Stimulated activated CD8-positive, alpha-beta memory T cell treated with anti-CD3 and anti-CD28 coated beads, Interleukin-15, amount 100 ng/mL, for 4 hours (primary cell): ENCODE measurements at regions not wholly inside any gene's neighbourhood (a gene's known extent, or its start where the extent isn't known, plus 50 kb on each side); places are given as distances from the start of the nearest gene placed in this dataset.

Source experiments
- DNase-seq, 2 donors: peaks; one replicate each; pipeline ENCODE4 v3.0.0-alpha.2; 2020; ENCODE audit warnings: low read depth in 2 of 2

DNA sequence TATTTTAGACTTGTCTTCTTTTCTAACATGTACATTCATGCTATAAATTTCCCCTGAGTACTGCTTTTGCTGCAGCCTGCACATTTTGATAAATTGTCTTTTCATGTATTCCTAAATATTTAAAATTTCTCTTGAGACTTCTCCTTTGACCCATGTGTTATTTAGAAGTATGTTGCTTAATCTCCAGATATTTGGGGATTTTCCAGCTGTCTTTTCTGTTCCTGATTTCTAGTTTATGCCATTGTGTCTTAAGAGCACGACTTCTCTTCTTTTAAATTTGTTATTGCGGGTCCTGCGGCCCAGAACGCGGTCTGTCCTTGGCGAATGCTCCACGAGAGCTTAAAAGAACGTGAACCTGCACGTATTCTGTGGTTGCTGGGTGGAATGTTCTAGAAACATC is 136.4 kb downstream of the KIF26A start:
- no peak for DNase-seq

DNA sequence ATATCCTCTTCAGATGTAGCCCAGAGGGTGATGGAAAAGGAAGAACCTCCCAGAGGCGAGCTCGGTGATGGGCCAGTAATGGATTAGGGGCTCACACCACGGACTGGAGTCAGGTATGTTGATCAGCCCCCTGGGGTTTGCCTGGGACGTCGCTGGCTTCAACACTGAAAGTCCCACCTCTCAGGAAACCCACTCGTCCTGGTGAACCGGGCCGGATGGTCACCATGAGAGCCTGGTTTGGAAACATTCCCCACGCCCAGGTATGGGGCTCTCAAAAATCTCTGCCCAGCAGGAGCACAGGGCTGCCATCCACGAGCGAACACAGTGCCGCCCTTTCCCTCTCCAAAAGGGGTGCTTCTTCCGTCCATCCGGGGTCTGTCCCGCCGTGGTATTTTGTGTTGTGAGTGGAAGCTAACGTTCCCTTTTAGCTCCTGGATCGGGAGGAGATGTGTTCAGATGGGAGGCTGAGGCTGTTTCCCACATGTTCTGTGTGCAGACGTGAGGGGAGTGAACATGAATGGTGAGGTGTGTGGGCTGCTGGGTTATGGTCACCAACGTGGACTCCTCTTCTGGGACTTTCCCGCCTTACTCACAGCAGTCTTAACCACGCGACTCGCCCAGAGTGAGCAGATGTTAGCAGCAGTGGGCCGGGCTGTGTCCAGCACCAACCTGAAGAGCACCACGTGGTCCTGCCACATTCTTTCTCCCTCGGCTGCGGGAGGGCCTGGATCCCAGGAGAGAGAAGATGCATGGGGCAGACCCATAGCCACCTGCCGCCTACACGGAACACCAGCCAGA is 139.2 kb downstream of the KIF26A start:
- no peak for DNase-seq

DNA sequence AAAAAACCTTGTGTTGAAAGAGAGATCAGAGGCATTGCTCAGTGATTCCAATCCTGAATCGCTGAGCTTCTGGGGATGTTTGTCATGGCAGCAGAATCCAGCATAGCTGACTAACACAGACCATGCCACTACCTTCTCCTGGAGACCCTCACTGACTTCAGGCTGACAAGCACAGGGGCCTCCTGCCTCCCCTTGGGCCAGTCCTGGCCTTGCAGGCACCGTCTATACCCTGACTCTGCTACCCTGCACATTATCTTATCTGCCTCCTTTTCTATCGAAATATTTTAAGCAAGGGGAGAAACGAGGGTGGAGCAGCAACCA is 139.8 kb downstream of the KIF26A start:
- DNase-seq, result no peak

DNA sequence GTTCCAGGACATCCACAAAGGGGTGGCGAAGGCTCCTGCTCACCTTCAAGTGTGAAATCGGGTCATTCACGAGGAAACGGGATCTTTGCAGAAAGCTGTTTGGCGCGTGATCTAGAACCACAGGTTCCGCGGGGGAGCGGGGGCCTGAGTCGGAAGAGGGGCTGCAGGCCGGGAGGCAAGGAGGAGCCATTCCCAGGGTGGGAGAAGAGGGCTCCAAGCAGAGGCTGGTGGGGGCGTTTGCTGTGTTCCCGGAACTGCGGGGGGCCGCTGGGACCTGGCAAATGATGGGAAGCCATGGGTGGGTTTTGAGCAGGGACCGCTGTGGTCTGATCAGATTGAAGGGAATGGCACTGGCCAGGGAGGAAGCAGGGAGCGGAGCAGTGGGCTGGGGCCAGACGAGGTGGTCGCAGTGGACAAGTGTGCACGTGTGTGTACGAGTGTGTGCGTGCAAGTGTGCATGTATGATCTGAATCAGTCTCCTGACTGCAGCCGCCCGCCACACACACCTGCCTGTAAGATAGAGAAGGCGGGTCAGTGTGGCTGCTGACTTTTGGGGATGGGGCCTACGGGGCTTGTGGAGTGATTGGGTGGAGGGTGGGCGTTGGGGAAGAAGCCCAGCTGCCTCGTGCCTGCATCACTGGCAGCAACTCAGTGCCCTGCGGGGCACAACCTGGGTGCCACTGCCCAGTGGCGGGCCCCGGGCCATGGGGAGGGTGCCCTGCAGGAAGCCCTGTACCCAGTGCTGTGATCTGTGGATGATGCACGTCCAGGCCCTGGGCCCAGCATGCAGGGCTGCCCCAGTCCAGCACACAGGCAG is 141.9 kb downstream of the KIF26A start:
- DNase-seq, result no peak

DNA sequence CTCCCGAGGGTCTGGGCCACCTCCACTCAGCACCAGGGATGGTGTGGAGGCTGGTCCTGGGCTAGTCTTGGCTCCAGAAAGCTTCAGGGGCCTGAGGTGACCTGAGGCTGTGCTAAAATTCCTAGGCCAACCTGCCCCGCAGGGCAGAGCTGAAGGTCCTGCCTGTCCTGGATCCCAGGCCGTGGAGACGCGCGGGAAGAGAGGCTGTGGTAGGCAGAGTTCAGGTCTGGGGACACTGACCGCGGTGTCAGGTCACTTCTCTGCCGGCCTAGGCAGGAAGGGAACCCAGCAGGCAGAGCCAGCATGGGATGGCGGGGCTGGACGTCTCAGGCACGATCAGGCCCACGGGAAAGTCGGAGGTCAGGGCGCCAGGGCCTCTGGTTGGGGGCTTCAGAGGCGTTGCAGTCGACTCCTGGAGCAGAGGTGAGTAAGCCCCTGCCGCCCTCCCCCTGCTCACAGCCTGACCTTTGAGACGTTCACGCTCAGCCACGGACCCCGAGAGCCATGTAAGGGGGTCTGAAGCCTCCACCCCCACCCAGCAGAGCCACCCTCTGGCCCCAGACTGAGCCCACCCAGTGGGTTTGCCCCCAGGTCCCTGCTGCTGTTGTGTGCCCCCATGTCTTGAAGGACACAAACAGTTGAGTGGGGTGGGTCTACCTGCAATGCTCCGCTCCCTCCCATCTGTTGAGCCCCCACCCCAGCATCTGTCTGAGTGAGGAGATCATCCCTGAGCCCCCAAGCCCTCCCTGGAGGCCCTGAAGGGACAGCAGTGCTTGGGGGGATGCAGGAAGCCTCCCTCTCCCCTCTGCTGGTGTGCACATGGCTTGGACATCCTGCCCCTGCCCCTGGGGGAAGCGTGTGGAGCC is 142.7 kb downstream of the KIF26A start:
- no peak for DNase-seq

DNA sequence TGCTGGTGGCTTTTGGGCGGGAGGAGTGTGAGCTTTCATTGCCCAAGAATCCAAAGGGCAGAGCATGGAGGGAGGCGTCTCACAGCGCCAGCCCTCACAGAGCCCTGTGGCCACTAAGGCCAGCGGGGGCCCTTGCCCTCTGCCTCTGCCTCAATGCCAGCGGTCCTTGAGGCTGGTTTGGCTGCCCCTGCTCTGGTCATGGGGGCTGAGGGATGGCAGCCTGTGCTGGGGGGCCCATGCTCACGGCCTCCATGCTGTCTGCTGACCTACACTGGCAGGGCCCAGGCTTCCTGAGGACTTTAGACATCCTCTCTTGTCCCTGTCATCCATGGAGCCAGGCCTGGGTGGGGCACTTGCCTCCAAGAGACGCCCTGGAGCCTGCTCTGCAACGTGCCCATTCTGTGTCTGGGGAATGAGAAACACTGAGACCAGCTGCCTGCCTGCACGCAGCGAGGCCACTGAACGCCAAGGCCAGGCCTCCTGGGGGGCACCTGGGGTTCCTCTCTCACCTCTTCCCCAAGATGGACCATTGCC is 143.4 kb downstream of the KIF26A start:
- no peak for DNase-seq

DNA sequence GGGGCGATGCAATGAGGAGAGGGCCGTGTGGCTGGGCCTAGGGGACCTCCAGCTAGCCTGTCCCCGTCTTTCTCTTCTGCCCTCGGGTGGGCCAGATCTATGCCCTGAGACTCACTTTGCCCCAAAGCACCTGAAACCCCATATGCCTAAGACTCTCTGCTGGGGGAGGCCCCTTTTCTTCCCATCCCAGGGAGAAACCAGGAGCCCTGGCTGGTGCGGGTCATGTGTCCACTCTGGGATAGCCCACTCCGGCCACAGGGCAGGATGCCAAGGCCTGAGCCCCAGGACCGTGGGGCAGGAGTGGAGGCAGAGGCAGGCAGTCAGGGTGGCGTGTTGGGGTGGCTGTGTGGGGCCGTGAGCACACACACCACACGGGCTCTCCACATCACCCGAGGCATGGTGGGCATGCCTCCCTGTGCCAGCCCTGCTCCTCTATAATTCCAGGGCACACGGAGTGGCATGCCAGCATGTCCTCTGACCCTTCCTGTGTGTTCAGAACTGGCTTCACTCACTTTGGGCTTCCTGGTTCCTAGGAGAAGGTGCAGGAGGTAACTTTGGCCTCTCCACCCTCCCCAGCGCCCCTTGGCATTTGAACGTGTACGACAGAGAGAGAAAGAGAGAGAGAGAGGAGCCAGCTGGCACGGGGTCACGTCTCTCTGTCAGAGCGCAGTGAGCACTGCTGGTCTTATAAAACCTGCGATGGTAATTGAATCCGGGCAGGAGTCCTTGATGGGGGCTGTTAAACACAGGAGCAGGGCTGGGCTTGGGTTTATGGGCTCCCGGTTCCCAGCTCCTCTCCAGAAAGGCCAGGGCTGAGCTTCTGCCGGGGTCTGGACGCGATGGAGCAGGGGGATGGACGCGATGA is 144.2 kb downstream of the KIF26A start:
- no peak for DNase-seq

DNA sequence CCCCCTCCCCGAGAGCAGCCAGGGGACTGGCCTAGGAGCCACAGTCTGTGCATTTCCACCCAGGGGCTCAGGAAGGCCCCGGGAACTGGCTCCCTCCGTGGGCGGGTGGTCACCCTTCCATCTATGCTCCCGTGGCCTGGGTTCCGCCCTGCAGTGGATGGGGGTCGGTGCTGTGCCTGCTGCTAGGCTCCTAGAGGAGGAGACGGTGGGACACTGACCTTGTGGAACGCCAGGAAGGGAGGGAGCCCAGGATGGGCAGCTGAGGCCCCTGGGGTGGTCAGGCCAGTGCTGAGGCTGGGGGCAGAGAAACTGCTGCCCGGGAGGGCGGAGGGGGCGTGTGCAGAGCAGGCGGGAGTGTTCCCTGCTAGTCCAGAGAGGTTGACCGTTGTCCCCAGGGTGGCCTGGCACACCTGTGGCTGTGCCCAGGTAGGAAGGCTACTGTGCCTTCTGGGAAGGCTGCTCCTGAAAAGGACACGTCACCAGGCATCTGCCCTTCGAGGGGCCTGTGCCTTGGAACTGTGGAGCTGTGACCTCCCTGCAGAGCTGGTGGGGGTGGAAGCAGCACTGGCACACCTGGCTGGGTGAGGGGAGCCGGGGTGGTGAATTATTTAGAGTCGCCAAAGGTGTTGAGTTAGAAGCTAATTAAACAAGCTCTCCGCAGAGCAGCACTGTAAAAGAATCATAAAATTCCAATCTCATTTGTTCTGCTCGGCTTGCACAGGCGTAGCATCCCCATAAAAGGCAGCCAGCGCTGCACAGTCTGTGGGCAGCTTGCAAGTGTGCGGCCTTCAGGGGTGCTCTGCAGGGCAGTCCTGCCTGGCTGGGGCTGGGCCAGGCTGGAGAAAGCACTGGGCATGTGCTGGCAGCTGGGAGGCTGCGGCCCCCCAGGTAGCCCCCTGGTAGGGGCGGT is 145.1 kb downstream of the KIF26A start:
- no peak for DNase-seq

DNA sequence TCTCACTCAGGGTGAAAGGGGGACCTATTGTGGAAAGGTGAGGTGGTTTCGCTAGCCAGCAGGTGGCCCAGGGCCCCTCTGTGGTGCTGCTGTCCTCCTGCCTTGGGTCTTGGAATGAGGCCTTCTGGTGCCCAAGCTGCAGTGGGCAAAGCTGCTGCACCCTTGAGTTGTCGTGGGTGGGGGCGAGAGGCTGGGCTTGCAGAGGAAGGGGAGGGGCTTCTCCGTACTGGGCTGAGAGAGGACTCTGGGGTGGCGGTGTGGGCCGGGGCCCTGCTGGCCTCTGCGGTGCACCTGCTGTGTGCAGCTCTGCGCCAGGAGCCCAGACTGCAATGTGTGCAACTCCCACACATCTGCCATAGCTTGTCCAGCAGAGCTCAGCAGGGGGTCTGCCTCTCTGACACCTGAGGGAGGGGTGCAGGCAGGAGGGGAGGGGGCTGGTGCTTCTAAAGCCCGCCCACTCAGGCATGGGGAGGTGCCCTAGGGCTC is 145.8 kb downstream of the KIF26A start:
- DNase-seq, result no peak

DNA sequence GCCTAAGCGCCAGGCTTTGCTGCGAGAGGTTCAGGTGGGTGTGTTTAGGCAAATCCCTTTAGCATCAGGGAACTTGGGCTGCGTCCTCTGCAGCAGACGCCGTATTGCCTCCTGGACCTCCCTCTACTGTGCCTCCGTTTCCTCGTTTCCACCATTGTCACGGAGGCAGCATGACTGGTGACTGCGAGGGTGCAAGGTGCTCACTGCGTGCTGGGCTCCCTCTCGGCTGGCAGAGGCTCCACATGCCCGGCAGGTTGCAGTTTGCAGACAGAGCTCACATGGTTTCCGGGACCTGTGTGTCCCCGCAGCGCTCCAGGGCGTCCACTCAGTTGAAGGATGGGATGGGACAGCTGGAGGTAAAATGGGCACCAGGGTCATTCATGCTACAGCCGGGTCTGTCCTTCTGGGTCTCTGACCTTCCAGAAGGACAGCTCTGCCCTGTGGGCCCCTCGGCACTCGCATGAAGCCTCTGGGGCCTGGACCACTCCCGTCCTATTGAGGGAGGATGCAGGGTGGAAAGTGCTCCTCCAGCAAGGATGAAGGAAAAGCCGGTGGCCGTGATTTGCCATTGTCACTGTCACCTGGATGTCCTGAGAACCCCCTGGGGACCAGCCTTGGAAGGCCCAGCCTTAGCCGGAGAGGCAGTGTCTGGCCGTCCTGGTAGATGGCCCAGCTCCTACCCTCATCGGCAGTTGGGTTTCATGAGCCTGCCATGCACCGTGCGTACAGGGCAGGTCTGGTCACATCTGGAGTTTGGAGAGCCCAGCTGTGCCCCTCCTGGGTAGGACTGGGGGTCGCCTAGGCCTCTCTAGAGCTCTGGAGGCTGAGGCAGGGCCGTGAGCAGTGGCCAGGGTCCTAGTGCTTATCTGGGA is 146.5 kb downstream of the KIF26A start:
- DNase-seq, result no peak

DNA sequence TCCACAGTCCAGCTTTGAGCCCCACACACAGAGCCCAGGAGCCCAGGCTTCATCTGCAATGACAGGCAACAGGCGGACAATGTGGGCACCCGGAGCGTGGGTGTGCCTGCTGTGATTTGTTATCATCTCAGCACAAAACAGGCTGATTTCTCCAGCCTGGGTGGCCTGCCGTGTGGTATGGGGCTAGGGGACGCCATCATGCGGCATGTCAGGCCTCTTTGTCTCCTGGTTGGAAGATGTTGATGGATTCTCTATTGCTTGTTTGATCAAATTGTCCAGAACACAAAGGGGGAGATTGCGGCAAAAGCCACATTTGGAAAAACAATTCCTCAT is 147.1 kb downstream of the KIF26A start:
- DNase-seq, result no peak

DNA sequence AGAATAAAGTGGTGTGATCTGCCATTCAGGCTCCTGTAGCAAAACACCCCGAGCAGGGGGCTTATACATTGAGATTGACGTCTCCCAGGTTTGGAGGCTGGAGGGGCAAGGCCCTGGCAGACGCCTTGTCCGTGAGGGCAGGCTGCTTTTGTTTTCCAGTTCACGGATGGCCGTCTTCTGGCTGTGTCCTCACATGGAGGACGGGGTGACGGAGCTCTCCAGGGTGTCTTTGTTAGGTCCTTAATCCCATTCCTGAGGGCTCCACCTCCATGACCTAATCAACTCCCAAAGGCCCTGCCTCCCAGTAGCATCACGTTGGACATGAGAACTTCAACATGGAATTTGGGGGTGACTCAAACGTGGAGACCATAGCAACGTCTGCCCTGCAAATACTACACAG is 147.7 kb downstream of the KIF26A start:
- no peak for DNase-seq

DNA sequence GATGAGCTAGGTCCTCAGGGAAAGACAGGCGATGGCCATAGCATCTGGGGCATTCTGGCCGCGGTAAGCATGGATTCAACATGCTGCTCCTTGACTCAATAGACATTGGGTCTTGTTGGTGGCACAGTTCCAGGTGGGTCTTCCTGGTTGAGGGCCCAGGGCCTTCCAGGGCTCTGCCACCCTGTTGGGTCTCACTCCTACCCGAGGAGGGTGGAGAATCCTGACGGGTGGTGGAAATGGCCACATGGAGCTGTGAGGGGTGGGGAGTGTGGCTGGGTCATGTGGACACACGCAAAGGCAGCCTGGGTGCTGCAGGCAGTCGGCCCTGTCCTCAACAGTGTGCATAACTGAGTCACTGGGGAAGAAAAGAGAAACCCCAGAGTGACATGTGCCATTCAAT is 148.1 kb downstream of the KIF26A start:
- DNase-seq, result no peak

DNA sequence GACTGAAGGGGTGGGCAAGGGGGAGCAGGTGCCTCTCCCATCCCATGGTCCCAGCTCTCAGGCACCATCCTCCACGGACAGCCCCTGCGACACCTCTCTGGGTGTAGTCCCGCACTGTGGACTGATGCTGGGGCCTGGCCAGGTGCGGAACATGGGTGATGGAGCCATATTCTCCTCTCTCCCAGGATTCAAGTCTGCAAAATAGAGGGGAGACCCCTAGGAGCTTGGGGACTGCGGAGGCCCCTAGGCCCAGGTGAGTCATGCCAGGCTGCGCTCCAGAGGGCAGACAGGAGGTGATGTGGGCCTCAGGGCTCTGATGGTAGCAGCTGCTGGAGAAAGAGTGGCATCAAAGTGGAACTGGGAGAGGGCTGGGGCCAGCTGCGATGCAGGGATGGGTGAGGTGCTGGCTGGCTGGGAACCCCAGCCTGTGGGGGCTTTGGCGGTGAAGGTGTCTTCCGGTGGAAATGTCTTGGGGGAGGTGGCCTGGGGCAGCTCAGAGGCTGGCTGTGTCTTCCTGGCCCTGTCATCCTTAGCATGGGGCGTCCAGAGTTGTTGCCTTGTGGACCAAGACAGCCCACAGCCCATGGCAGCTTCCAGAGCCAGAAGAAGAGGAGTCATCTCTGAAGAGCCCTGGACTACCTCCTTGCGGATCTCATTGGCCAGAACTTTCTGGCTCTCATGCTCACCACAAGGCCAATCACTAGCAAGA is 149.1 kb downstream of the KIF26A start:
- no peak for DNase-seq

DNA sequence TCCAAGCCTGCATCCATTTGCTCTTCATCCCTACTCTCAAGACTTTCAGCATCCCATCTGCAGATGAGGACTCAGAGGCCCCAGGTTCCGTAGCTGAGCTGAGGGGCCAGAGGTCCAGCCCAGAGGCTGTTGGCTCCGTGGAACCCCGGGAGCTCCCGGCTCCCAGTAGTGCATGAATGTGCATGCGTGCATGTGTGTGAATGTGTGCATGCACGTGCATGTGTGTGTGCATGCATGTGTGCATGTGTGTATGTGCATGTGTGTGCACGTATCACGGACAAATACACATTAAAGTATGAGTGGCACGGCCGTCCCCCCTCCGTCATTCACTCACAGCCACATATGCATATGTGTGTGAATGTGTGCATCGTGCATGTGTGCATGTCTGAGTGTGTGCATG is 149.9 kb downstream of the KIF26A start:
- DNase-seq, result no peak

DNA sequence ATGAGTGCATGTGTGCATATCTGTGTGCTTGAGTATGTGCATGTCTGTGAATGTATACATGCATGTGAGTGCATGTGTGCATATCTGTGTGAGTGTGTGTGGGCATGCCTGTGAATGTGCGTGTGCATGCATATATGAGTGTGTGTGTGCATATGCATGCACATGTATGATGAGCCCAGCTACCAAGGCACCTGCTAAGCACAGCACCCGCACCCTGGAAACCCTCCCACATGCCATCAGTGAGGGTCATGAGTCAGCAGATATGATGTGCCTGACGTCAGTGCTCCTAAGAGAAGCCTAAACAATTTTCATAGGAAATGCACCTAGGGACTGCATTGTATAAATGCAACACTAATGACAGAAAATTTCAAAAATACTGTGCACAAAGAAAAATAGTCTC is 151.1 kb downstream of the KIF26A start:
- DNase-seq, result no peak

DNA sequence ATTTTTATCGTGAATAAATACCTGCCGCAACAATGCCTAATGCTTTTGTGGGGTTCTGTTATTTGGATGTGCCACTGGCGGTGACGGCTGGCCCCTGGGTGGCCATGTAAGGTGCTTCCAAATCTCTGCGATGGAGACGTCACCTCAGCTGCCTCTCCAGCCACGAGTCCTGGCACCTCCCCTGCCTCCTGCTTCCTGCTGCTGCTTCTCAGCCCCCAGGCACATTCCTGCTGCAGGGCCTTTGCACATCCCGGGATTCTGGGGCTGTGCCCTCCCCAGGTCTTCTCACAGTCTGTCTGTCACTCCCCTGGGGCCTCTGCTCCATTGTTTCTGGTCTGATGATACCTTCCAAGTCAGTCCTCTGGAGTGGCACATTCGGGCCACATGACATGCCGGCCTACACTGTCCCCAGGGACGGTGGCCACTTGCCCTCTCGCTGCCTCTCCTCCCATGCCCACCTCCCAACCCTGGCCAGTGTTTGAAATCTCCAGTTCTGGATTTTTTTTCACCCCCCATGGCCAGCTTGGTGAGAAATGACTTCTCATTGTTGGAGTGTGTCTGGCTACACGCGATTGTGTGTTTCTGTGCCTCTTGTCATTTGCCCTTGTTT is 151.8 kb downstream of the KIF26A start:
- no peak for DNase-seq

DNA sequence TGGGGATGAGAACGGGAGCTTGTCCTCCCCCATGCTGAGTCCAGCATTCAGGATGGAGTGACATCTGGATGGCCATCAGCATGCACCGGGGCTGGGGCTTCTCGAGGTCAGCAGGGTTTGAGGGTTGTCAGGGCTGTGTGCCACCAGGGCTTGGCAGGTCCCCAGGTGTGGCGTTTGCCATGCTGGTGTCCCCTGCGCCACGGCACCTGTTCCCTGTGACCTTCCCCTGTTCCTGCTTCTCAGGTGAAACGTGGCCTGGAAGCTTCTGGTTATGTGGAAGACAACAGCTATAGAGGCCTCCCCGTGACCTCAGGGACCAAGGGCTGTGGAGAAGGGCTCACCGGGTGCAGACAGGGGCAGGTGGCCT is 152.4 kb downstream of the KIF26A start:
- DNase-seq, result no peak
